ENCODE measurements at regions not wholly inside any gene's neighbourhood (a gene's known extent, or its start where the extent isn't known, plus 50 kb on each side); places are given as distances from the start of the nearest gene placed in this dataset.

DNA sequence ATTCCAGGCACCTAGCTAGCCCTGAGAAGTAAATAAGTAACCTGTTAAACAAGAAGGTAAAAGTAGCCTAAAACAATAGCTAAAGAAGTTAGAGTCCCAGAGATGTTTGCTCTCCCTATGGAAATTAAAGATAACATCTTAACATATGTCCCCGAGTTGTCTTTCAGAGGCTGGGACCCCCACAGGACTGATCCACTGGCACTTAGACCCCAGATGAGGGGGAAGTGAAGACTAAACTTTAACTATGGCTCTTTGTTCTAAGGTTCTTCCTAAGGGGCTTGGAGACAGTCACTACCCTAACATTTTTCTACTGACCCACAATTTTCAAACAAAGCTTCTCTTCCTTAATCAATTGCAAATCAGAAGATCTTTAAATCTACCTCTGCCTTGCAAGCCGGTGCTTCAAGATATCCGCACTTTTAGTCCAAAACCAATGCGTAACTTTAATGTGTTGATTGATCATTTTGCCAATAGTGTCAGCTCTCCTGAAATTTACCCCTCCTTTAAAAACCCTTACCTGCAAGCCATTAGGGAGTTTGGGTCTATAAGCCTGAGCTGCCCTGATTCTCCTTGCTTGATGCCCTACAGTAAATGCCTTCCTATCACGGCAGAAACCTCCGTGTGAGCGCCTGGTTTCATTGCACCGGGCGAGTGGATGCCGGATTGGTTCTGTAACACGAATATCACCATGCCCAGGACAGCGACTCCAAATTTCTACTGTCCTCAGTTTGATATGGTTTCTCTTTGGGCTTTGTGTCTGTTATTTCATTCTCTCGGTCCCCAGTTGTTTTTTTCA lies 404.4 kb downstream of the SIPA1L2 start:
- DNase-seq = no peak

DNA sequence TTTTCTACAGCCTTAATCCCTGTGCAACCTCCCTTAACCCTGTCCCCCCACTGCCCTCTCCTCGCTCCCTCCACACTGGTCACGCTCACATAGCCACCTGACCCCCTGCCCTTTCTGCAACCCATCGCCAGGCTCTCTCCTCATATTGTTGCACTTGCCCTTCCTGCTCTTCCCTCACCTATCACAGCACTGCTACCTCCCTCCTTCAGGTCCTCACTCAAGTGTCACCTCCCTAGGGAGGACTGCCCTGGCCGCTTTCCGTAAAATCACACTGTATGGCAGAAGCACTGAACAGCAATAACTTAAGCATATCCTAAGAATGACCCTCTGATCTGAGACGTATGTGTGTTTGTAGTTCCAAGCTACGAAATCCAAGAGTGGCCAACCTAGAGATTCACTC lies 406.0 kb downstream of the SIPA1L2 start:
- no peak for DNase-seq

DNA sequence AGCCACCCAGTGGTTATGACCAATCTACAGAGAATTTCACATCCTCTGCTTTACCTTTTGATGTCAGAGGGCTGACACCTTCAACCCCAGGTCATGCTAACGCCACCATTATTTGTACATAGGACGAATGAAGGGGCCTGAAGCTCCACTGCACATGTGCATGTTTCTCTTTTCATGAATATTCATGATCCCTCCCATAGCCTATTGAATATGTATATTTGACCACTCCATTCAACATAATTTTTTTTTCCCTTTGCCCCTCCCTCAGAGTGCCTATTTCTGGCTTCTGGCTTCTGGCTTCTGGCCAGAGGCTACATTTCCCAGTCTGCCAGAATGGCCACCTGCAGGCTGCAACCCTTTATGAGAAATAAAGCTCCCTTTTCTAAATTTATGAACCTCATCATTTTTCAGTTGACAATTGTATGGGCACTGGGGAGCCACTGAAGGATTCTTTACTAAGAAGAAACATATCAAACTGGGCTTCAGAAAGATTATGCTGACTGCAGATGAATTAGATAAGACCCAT lies 406.7 kb downstream of the SIPA1L2 start:
- DNase-seq = no peak

DNA sequence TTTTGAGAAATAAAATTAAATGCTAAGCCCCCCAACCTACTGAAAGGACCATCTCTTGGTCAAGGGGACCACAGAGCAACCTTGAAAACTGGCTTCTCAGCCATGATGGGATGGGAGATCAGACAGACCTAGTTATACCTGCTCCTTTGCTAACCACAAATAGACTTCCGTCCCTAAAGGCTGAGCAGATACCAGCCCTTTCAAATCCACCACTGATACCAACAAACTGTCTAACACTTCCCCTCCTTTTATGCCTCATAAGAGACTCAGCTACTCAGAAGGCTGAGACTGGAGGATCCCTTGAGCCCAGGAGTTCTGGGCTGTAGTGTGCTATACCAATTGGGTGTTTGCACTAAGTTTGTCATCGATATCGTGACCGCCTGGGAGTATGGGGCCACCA lies 407.3 kb downstream of the SIPA1L2 start:
- no peak for DNase-seq

DNA sequence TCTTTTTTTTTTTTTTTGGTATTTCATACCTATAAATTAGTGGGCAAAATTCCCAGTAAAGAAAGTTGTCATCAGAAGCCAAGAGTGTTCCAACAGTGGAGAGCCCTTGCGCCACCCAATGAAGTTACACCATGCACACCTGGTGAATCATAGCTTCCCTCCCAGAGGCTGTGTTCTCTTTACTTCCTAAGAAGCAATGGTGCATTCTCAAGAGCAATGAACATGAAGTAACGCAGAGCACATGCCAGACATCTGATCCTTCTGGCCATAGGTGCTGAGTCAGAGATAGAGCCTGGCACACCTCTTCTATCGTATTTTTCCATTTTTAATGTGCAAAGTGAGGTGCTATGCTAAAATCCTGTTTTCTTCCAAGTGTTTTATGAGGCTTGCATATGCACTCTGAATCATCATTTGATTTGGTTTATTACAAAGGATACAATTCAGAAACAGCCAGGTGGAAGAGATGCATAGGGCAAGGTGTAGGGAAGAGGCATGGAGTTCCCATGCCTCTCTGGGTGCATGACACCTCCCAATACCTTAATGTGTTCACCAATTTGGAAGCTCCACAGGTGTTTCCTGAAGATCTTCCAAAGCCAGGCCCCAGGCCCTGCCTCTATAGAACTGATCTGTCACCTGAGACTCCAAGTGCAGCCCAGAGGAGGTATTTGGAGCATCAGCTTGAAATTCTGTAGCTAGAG lies 408.0 kb downstream of the SIPA1L2 start:
- DNase-seq = no peak

DNA sequence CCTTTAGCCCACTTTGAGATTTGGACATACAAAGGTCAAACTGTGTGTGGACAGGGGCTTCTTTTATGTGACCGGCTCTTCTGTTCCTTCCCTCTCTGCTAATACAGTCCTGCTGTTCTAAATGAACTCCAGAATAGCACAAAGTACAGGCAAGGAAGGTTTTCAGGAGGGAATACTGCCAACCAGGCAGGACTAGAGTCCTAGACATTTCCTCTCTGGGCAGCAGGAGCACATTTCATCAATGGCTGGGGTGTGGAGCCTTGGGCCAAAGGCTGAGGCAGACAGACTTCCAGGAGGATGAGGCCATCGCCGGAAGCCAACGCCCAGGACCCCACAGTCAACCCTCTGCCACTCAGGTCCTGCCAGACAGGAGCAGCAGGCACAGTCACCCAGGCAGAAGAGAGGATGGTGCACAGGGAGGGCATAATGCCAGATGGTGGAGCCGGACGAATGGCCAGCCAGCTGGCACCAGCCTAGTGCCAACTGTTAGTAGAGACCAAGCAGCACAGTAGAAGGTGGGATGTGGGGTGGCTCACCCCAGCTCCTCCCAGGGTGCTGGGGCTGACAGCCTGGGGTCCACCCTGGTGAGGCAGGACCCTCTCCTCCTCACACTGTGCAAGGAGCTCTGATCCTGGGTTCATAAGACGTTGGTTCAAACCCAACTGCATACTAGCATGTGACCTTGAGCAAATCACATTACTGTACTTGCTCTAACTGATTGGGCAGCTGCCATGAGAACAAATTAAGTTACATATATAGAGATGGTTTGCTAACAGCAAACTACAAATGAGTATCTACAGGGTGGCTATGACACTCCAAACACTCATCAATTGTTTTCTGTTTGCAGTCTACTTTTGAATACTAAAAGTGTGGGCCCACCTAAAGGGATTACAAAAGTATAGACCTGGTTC lies 410.7 kb downstream of the SIPA1L2 start:
- DNase-seq = no peak

DNA sequence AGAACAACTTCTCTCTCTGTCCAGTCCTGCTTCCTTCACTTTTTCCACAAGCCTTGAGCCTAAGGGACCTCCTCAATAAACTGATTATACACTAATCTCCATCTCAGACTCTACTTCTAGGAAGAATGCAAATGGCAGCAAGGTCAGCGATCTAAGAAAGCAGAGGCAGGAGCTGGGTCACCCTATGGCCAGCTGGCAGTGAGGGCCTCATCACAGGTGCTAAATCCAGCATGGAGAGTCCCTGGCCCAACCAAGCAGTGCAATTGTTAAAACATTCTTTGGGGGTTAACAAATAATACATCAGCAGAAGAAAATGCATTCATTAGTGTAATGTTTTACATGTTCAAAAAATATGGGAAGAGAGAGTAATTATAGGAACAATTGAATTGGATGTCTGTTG lies 416.0 kb downstream of the SIPA1L2 start:
- no peak for DNase-seq

DNA sequence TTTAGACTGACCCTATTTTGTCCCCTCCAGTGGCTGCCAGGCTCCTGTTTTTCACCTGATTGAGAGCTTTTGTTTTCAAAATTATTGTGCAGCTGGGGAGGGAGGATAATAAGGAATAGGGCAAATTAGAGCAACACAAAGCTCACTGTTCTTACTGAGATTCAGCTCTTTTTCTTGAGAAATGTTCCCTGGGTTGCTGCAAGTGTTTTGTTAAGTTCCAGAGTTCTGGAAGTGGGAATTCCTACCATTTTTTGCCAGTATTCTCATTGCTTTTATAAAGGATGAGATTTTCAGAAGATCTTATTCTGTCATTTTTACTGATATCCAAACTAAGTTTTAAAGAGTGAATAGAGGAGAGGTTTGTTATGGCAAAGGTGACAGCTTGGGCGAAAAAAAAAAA lies 417.7 kb downstream of the SIPA1L2 start:
- no peak for DNase-seq

DNA sequence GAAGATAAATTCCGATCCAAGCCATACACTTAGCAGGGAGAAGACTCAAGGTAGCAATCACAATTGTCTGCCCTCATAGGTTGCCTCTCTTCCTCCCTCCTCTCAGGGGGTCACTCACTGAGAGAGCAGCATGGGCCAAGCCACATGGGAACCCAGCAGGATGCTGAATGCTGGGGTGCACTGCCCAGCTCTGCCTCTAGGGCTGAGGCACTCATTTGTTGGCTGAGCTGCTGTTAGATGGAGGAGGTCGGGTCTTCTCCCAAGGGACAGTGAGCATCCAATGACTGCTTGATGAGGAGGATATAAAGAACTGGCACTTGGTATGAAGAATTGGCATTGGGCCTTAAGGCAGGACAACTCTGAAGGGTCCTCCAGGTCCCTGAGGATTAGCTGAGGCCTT lies 418.8 kb downstream of the SIPA1L2 start:
- no peak for DNase-seq

DNA sequence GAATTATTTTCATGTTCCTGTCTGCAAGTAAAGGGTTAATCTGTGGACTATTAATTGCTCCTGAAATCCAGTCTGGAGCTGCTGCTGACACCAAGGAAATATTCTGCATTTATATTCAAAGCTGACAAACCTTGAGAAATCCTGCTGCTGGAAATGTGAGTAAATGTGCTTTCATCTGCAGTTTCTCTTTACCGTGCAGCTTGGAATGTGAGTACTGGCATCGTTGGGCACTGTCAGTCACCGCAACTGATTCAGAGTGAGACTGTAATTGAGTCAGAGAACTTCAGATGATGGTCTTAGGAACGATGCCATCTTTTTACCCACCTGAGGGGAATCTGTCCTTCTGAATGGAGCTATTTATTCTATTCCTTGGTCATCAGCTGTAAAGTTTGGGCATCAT lies 420.6 kb downstream of the SIPA1L2 start:
- DNase-seq = no peak

DNA sequence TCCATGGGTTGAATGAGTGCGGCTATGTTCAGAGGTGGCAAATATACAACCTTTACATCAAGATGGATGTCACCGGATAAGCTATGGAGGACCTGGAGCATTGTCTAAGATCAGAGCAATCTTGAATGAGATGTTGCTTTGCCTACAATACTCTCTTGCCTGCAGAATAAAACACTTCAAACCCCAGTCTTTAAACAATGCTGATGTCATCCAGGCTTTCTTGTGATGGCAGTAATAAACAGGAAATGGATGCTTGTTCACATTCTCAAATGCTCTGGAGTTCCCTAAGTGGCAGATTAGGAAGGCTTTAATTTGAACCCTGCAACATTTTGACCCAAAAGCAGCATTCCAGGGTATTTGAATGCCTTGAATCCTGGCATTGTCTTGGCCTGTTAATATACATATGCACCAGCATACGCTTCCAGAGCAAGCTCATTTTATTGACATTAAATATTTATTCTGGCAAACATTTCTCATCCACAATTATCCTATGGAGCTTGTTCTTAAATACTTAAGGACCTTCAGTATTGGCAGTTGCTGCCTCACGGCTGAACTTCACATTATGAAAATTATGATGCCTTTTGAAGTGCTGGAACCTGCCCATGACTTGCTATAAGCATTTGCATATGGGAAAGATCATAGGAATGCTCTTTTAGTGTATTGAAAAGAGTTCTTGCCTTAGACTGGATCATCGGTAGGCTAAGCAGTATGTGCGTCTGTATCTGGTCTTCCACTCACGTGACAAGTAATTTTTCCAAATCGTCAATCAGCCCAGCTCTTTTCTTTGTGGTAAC lies 422.7 kb downstream of the SIPA1L2 start:
- DNase-seq = no peak

DNA sequence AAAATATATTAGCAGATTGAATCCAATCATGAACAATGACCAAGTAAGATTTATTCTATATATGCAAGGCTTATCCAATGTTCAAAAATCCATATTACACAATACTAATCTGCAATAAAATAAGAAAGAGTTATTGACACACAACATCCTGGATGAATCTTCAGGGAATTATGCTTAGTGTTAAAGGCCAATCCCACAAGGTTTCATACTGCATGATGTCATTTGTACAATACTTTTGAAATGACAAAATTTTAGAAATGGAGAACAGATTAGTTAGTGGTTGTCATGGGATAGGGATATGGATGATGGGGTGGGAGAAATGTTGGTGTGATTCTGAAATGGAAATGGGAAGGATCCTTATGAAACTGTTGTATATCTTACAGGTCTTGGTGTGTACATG lies 425.7 kb downstream of the SIPA1L2 start:
- no peak for DNase-seq

DNA sequence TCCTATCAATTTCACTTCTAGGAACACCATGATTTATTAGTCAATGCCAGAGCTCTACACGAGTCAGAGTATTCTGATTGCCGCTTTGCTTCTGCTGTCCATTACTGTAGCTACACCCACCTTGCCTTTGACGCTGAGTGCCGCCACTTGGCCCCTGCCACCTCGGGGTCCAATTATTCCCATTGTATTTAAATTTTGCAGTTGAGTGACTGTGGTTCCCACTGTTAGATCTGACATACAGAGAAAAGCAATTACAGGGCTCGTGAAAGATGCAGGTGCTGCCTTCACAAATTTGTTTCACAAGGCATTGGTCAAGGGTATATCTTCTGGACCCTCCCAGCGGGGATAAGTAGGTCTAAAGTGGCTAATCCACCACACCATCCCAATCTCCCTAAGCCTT lies 428.9 kb downstream of the SIPA1L2 start:
- DNase-seq = no peak

DNA sequence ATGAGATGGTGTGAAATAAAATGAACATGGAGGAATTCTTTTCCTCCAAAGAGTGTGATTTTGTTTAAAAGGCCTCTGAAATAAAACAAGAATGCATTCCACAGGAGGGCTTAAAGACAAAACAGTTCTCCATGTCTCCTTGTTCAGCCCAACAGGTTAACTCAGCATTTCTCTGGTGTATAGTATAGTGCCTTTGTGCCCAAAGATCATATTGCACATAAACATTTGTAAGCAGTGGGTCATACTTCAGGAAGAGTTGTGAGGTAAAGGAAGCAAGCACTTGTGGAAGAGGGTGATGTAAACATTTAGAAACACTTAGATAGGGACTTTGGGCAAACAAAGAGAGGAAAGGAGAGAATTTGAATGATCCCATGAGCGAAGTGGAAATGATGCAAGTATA lies 433.9 kb downstream of the SIPA1L2 start:
- no peak for DNase-seq

DNA sequence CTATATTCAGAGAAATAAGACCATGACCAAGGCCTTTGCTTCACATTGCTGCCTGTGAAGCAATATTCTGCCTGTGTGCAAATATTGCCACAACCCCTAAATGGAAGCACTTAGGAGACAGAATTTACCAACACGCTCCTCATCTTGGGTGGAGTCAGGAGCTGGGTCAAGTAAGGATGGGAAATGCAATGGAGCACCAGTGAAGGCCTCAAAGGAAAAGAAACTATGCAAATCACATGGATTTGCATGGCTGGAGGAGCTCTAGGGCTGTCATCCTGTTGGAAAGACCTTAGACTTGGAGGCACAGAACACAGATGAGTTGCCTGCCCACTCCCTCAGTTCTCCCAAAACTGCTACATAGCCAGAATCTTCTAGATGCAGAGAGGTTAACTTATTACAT lies 435.5 kb downstream of the SIPA1L2 start:
- no peak for DNase-seq

DNA sequence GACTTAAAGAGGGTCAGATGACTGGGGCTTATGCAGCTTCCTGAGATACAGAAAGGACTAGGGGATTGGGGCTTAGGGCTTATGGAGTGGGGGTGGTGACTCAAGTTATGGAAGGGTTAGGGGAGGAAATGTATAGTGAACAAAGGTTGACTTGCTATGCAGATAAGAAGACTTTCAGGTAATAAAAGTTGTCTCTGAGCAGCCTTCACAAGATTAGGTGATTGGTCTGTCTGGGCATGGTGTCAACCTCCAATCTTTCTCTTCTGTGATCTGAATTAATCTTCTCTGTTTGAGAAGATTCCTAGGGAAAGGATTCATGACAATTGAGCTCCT lies 436.5 kb downstream of the SIPA1L2 start:
- no peak for DNase-seq

DNA sequence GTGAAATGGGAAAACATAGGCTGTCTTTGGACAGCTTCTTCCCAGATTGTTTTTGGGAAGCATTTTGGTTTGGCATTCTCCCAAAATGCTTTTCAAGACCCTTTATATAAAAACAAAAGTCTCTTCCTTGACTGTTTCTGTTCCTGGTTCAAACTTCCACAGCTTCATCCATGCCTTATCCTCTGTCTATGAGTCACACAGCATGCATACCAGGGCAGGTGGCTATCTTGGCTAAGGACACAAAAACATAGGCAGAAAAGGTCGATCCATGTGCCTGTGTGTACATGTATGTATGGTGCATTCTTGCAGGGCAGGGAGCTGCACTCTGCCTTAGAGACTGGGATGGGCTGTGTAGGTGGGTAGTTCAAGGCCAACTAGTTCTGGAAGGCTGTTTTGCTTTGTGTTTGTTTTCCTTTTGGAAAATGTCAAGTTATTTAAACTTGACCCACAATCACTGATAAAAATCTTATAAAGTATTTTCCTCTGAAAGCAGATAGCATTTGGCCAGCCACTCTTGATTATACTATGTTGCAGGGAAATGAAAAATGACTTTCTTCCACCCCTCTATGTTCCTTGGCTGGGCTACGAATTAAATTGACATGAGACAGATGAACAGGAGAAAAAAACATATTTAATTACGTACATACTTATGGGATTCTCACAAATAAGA lies 437.0 kb downstream of the SIPA1L2 start:
- no peak for DNase-seq

DNA sequence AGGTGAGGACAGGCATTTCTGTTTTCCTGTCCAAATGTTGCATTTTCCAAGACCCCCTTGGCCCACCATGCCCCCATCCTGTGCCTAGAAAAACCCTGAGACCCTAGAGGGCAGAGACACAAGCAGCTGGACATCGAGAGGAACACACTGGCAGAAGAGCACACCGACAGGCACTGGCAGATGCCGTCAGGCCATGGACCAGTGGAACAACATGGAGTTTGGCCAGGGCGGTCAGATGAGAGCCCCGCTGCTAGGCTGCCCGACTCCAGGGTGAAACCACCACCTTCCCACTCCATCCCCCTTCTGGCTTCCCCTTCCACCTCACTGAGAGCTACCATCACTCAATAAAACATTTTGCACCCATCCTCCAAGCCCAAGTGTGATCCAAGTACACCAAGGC lies 438.4 kb downstream of the SIPA1L2 start:
- no peak for DNase-seq

DNA sequence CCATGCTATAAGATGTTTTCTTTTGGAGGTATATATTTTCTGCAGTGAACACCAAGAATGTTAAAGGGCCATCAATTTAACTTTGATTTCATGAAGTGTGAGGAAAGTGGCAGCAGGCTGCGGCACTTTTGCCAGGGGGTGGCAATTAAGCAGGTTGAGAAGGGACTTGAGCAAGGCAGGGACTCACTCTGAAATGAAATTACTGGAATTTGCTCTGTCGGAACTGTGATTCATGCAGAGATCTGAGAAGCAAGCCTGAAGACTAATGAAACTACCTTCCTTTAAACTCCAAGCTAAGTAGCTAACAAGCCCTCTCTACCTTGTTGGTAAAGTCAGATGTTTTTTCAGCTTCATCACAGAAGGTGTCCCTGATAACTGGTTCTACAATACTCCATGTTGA lies 441.6 kb downstream of the SIPA1L2 start:
- no peak for DNase-seq

DNA sequence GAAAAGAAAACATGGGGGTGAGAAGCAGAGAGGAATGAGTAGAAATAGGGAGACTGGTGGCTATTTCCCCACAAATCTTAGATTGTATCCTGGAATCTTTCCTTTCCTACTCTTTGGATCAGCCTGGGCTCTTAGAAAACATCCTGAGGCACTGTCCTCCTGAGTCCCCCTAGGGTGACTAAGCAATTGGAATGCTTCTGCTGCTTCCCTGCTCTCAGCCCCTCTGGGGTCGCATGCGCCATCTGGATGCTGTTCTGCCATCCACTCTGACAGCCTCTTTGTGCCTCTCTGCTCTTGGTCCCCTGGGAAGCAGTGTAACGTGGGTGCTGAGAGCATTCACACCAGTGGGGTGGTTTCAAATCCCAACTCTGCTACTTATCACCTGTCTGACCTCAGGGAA lies 443.0 kb downstream of the SIPA1L2 start:
- no peak for DNase-seq

DNA sequence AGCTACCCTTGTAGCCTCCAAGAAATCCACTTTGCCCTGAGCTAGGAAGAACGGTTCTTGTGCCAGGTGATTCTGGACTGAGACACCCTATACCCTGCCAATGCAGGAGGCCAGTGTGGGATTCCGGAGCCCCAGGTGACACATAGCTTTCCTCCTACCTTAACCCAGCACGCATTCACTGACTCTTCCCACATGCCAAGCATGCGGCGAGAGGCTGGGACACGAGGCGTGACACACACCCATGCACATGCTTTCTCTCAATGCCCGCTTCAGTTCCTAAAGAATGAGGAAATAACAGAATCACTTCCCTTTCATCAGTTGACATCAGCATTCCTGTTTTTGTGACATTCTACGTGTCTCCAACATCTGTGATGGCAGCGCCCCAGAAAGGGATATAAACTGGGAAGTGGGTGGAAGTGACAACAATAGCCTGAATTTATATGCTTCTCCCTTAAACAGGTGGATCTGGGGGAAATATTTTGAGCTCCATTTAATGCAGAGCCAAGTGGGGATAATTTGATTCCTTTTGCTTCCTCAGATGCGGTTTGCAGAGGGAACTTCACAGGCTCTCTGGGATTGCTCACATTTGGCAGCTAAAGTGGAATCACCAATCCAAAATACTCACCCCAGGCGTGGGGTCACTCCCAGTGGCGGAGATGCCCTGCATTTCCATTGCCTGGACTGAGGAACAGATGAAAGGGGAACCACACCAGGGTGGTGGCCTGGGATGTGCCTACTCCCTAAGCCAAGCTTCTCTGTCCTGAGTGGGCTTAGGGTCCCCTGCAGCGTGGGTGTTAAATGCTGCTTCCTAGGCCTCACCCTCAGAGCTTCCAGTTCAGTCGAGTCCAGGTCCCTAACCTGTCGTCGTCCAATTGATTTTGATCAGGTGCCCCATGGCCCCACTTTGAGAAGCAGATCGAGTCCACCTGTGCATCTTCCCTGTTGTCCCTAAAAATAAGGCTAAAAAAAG lies 445.1 kb downstream of the SIPA1L2 start:
- DNase-seq = no peak

Data from NCI-H2081 treated with DMSO at 0.1 percent for 48 hours (cell line).